Mucosa of descending colon (tissue), 3 donors: ENCODE measurements at regions not wholly inside any gene's neighbourhood (a gene's known extent, or its start where the extent isn't known, plus 50 kb on each side); places are given as distances from the start of the nearest gene placed in this dataset.

Experiments
- ATAC-seq: fragments of 200-7000 bp; cut with Tn5 transposase; one replicate; pipeline ENCODE4 v1.9.1; 2020; ENCODE audit warnings: mild to moderate bottlenecking, moderate library complexity
- DNase-seq, 3 donors: peaks; one replicate each; pipeline ENCODE4 v3.0.0-alpha.2; 2020
- H3K36me3 ChIP-seq: fragments of 200-600 bp; one replicate; pipeline ENCODE4 v1.8.0; 2021; ENCODE audit warnings: low read depth, mild to moderate bottlenecking
- H3K4me1 ChIP-seq: fragments of 200-600 bp; one replicate; pipeline ENCODE4 v1.8.0; 2021; ENCODE audit warnings: low read depth, mild to moderate bottlenecking
- H3K4me3 ChIP-seq: fragments of 200-600 bp; one replicate; pipeline ENCODE4 v1.8.0; 2021; ENCODE audit warnings: mild to moderate bottlenecking
- H3K9me3 ChIP-seq: fragments of 200-600 bp; one replicate; pipeline ENCODE4 v1.8.0; 2021; ENCODE audit warnings: mild to moderate bottlenecking
- intact Hi-C, 2 donors: fragments of 100-400 bp; cut with DNase I in 1 of 2; cut with micrococcal nuclease in 1 of 2; formaldehyde crosslinking; loops; one replicate each; pipeline versions ENCODE4 v1.11.0 to v1.11.1; 2022; cut with DNase I, micrococcal nuclease
- TF ChIP-seq, protein P1 (sequence below): fragments of 200-600 bp; IDR thresholded peaks from one replicate; pipeline ENCODE4 v1.8.0; 2022; ENCODE audit warnings: antibody characterized with exemption, mild to moderate bottlenecking
- donor health status: DM: no; HTN: no; CAD: no; lungs with moderate emphysema.
- donor health status: DM: no; HTN: no; CAD: no.
- donor health status: DM: no; HTN: yes; CAD: no.

DNA sequence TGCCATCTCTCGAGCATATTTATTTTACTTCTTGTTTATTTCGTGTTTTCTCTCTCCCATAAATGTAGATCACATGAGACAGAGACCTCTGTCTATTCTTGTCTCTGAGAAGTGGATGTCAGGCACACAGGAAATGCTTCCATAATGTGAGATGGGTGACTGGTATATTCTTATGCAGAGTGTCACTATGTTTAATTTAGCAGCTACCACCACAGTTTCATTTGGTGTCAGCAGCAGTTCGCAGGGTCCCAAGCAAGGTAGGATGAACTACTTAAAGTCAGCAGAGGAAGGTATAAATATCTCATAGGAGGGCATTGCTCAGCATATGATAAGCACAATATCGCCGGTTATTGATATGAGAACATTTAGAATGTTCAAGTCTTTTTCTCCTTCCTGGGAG, 180.9 kb upstream of the CNTN1 start:
- Histone ChIP-seq H3K9me3 (no peaks in the 10 kb centered on the region), H3K36me3 (no peaks in the 10 kb centered on the region), H3K4me3 (no peak overlapping the region), H3K4me1 (no peaks in the 10 kb centered on the region)
- no peak for ATAC-seq
- intact Hi-C loops: no loop called here
- TF ChIP-seq, protein P1, sequence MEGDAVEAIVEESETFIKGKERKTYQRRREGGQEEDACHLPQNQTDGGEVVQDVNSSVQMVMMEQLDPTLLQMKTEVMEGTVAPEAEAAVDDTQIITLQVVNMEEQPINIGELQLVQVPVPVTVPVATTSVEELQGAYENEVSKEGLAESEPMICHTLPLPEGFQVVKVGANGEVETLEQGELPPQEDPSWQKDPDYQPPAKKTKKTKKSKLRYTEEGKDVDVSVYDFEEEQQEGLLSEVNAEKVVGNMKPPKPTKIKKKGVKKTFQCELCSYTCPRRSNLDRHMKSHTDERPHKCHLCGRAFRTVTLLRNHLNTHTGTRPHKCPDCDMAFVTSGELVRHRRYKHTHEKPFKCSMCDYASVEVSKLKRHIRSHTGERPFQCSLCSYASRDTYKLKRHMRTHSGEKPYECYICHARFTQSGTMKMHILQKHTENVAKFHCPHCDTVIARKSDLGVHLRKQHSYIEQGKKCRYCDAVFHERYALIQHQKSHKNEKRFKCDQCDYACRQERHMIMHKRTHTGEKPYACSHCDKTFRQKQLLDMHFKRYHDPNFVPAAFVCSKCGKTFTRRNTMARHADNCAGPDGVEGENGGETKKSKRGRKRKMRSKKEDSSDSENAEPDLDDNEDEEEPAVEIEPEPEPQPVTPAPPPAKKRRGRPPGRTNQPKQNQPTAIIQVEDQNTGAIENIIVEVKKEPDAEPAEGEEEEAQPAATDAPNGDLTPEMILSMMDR: no peak
- no peak for DNase-seq

DNA sequence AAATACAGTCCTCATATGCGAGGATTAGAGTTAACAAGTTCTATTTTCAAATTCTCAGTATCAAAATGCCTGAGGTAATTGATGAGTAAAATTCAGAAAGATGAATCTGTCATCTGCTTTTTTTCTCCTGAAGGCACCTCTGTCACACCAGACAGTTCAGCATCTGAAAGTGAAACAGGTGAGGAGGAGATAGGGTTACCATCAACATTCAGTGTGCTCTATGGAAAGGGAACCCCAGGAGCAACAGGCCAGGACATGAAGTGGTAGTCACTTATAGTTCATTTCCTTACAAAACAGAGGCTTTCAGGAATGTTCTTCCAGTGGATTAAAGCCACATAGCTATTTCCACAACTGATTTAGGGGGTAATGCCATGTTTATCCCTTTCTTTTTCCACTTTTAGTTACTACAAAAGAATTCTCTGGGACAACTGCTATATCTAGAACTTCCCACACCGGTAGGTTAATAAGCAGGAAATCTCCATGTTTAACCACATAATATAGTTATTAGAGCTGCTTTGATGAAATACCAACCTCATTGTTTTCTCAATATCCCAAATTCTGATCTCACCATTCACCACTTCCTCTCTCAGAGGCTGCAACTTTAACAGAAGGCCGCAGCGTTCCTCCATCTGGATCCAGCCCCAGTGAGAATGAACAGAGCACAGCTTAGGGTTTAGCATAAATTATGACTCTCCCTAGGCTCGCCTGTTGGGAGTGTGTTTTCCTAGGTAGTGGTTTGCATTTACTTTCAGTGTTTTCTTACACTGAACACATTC, 177.0 kb upstream of the CNTN1 start:
- ATAC-seq (no peak), DNase-seq (no peak)
- intact Hi-C loops: no loop called here

DNA sequence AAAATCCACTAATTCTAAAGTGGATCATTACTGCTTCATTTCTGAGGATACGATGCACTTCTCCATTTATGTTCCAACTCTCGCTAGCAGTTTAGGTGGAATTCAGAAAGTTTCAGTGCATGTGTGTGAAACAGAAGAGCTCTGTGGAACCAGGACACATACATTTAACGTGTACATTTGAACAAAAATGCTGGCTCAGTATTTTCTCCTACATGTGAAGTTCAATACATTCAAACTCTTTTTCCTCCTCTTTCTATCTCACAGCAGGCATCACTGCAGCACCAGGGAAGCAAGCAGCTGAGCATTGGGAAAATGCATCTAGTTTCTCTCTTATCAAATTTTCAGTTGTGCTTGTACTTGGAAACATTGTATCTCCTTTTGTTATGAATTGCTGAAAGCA, 169.4 kb upstream of the CNTN1 start:
- Histone ChIP-seq H3K9me3 (no peaks in the 10 kb centered on the region), H3K36me3 (no peaks in the 10 kb centered on the region), H3K4me1 (no peaks in the 10 kb centered on the region), H3K4me3 (no peak overlapping the region)
- DNase-seq: no peak
- ATAC-seq: no peak
- TF ChIP-seq, protein P1: no peak
- intact Hi-C loops: no loop called here

More for the DNA sequence above, 177.0 kb upstream of the CNTN1 start:
- no peak overlapping the region for H3K4me3 ChIP-seq
- no peaks in the 10 kb centered on the region for H3K4me1 ChIP-seq
- no peaks in the 10 kb centered on the region for H3K36me3 ChIP-seq
- TF ChIP-seq, protein P1: no peak
- H3K9me3 ChIP-seq: no peaks in the 10 kb centered on the region

DNA sequence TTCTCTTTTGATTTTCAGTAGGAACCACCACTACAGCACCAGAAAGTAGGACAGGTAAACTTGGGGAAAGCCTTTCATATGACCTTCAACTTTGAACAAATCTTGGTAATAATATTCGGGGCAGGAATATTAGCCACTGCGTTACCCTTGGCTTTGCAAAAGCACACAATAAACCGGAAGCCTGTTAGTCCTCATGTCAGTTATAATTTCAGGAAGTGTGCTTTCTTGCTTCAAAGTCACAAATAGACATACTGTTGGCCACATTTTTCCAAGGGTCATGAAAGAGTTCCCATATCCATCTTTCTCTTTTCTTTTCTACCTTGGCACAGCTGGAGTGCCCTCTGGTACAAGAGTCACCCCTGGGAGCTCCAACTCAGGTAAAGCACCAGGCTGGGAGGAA, 167.2 kb upstream of the CNTN1 start:
- Histone ChIP-seq H3K36me3 (no peaks in the 10 kb centered on the region), H3K4me3 (no peak overlapping the region), H3K9me3 (no peaks in the 10 kb centered on the region), H3K4me1 (no peaks in the 10 kb centered on the region)
- intact Hi-C loops: no loop called here
- TF ChIP-seq, protein P1: no peak
- DNase-seq (no peak), ATAC-seq (no peak)

DNA sequence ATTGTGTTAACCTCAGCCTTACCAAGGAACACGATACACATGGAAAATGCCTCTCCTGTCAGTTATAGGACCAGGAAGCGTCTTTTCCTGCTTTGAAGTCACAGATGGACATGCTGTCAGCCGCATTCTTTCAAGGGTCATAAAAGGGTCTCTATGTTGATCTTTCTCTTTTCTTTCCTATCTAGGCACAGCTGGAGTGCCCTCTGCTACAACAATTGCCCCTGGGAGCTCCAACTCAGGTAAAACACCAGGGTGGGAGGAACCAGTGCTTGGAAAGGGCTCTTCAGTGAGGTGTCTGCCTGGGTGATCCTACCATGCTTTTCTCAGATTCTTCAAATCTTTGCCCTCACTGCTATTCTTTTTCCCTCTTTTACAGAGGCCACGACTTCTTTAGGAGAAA, 157.4 kb upstream of the CNTN1 start:
- H3K4me3 ChIP-seq: no peak overlapping the region
- ATAC-seq (no peak), DNase-seq (no peak)
- TF ChIP-seq, protein P1: no peak
- H3K36me3 ChIP-seq: no peaks in the 10 kb centered on the region
- H3K9me3 ChIP-seq: no peaks in the 10 kb centered on the region
- no peaks in the 10 kb centered on the region for H3K4me1 ChIP-seq
- intact Hi-C loops: no loop called here
